SU-DHL-6 (cell line): ENCODE measurements at regions not wholly inside any gene's neighbourhood (a gene's known extent, or its start where the extent isn't known, plus 50 kb on each side); places are given as distances from the start of the nearest gene placed in this dataset.
"Not testable (repeated sequence)": the region's sequence is repeated elsewhere in the genome, so short reads cannot be mapped to it uniquely, and the experiment has no call there.

Experiments used
- H2AFZ ChIP-seq: fragments of 200-600 bp; sonication (generic); 2 replicates; pipeline ENCODE4 v1.6.1; 2014; ENCODE audit warnings: low read depth, mild to moderate bottlenecking, moderate library complexity, mixed read lengths, antibody characterized with exemption, low read length; ENCODE audit not compliant: severe bottlenecking
- H3F3A ChIP-seq: fragments of 200-600 bp; shearing (Covaris generic); 2 replicates; pipeline ENCODE4 v1.6.0; 2016; ENCODE audit warnings: antibody characterized with exemption, mild to moderate bottlenecking; ENCODE audit not compliant: insufficient read depth
- H3K27ac ChIP-seq: fragments of 200-600 bp; sonication (generic); 2 replicates; pipeline ENCODE4 v1.5.1; 2016; ENCODE audit warnings: low read depth, mild to moderate bottlenecking, low read length, moderate library complexity, mixed read lengths
- H3K27me3 ChIP-seq: fragments of 200-600 bp; sonication (generic), shearing (Covaris generic); 2 replicates; pipeline ENCODE4 v1.6.0; 2014; ENCODE audit warnings: mild to moderate bottlenecking, low read length
- H3K36me3 ChIP-seq: fragments of 200-600 bp; sonication (generic); 2 replicates; pipeline ENCODE4 v1.6.1; 2014; ENCODE audit warnings: mild to moderate bottlenecking, low read length, mixed read lengths
- H3K4me2 ChIP-seq: fragments of 300-600, 200-600 bp; shearing (Covaris generic), sonication (generic); 2 replicates; pipeline ENCODE4 v1.6.0; 2014; ENCODE audit warnings: low read length, low read depth, mild to moderate bottlenecking; ENCODE audit not compliant: poor library complexity, severe bottlenecking
- H3K4me3 ChIP-seq: fragments of 200-600 bp; sonication (generic); 2 replicates; pipeline ENCODE4 v1.5.1; 2014; ENCODE audit warnings: antibody characterized with exemption, low read length, mild to moderate bottlenecking, mixed read lengths; ENCODE audit not compliant: insufficient read depth, poor library complexity, severe bottlenecking
- H3K79me2 ChIP-seq: fragments of 200-600 bp; sonication (generic); 2 replicates; pipeline ENCODE4 v1.6.1; 2014; ENCODE audit warnings: mild to moderate bottlenecking, low read length, moderate library complexity; ENCODE audit not compliant: insufficient read depth
- H3K9ac ChIP-seq: fragments of 200-600 bp; sonication (generic); 2 replicates; pipeline ENCODE4 v1.7.0; 2014; ENCODE audit warnings: mild to moderate bottlenecking, low read length
- H3K9me2 ChIP-seq: fragments of 200-600 bp; sonication (generic); replicated peaks from 2 replicates; pipeline ENCODE4 v1.6.1; 2014; ENCODE audit warnings: low read length; ENCODE audit not compliant: insufficient read depth
- H3K9me3 ChIP-seq: fragments of 200-600 bp; sonication (generic); 2 replicates; pipeline ENCODE4 v1.6.1; 2014; ENCODE audit warnings: low read length, mixed read lengths; ENCODE audit not compliant: insufficient read depth
- H4K20me1 ChIP-seq: fragments of 200-600 bp; sonication (generic); 2 replicates; pipeline ENCODE4 v1.6.1; 2014; ENCODE audit warnings: low read depth, mild to moderate bottlenecking, antibody characterized with exemption, low read length, moderate library complexity, mixed read lengths
- EZH2phosphoT487 ChIP-seq: fragments of 200-600 bp; sonication (generic), shearing (Covaris generic); conservative IDR thresholded peaks from 2 replicates; pipeline ENCODE4 v1.6.1; 2018; ENCODE audit warnings: mild to moderate bottlenecking, antibody characterized with exemption, low read length, moderate library complexity, mixed read lengths
- TF ChIP-seq, protein P1 (sequence below): fragments of 200-600 bp; sonication (generic); IDR thresholded peaks from one replicate; pipeline ENCODE4 v1.5.1; 2017; ENCODE audit warnings: antibody characterized with exemption, mild to moderate bottlenecking, low read length, moderate library complexity; ENCODE audit not compliant: insufficient read depth, poor library complexity, severe bottlenecking

DNA sequence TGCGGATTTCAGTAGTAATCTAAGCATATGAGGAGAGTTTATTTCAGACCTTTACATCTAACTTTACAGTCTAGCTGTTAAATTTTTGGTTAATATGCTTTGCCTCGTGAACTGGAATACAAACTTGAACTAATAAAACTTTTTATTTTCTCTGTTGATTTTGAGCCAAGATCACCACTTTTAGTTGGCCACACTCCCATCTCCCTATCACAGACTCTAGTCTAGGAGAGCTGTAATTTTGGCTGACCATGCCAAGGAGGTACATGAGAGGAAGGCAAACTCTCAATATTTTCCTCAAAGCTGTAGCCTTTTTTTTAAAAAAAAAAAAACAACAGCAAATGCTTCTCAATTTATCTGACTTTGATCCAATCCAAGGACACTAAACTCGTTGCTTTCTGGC lies 597.5 kb upstream of the PCDH7 start:
- TF ChIP-seq, protein P1, sequence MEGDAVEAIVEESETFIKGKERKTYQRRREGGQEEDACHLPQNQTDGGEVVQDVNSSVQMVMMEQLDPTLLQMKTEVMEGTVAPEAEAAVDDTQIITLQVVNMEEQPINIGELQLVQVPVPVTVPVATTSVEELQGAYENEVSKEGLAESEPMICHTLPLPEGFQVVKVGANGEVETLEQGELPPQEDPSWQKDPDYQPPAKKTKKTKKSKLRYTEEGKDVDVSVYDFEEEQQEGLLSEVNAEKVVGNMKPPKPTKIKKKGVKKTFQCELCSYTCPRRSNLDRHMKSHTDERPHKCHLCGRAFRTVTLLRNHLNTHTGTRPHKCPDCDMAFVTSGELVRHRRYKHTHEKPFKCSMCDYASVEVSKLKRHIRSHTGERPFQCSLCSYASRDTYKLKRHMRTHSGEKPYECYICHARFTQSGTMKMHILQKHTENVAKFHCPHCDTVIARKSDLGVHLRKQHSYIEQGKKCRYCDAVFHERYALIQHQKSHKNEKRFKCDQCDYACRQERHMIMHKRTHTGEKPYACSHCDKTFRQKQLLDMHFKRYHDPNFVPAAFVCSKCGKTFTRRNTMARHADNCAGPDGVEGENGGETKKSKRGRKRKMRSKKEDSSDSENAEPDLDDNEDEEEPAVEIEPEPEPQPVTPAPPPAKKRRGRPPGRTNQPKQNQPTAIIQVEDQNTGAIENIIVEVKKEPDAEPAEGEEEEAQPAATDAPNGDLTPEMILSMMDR = no peak
- TF ChIP-seq EZH2phosphoT487 = no peak
- Histone ChIP-seq H3K9me2 (no peaks in the 10 kb centered on the region), H3K9ac (no peak overlapping the region), H3K9me3 (peaks cover 8% of the 10 kb centered on the region; the same call in 1 of the 2 replicates), H4K20me1 (no peaks in the 10 kb centered on the region), H3K79me2 (no peaks in the 10 kb centered on the region), H3K27me3 (no peaks in the 10 kb centered on the region), H3K36me3 (no peaks in the 10 kb centered on the region), H2AFZ (no peak overlapping the region), H3K27ac (no peak overlapping the region), H3K4me2 (no peak overlapping the region), H3F3A (no peaks in the 10 kb centered on the region), H3K4me3 (no peak overlapping the region)

DNA sequence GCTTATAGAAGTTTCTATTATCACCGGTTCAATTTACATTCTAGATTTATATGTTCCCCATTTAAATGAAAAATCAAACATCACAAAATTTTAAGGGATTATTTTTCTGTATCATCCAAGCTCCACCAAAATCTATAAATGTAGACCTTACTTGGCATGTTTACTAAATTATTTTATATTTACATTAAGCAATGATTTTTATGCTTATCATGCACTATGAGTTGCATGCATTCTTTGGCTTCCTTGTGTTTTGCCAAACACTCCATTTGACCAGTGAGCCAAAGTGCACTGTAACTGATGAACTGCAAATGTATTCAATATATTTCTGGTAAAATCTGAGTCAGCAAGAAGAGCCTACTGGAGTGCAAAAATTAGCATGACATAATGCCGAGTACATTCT lies 595.5 kb upstream of the PCDH7 start:
- H3K4me2 ChIP-seq, H3K9me3 ChIP-seq, H3K9me2 ChIP-seq, H2AFZ ChIP-seq, H3K27ac ChIP-seq, H3K79me2 ChIP-seq, H4K20me1 ChIP-seq, H3K36me3 ChIP-seq, H3K4me3 ChIP-seq, H3K9ac ChIP-seq, H3F3A ChIP-seq, H3K27me3 ChIP-seq: not testable (repeated sequence)

DNA sequence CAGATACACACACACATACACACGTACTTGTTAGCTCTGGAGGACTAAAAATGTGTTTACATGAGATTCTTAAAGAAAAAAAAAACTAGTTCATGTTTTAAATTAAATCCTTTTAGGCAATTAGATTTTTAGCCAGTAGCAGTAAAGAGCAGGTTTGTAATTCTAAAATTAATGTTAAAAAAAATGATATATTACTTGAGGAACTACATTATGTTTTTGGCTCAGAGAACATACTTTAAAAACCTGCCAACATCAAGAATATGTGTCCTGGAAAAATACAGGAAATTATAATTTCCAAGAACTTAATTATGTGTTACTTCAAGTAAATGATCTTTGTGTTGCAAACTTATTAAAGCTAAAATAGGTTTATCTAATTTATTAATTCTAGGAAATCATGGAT lies 594.3 kb upstream of the PCDH7 start:
- Histone ChIP-seq H2AFZ (peak overlapping the region; percentile 59), H3F3A (no peaks in the 10 kb centered on the region), H4K20me1 (no peaks in the 10 kb centered on the region), H3K9ac (no peak overlapping the region), H3K36me3 (0 out of 2 replicates have a peak, but pooled peaks cover 3% of the 10 kb centered on the region), H3K9me3 (no peaks in the 10 kb centered on the region), H3K4me2 (no peak overlapping the region), H3K27ac (no peak overlapping the region), H3K27me3 (no peaks in the 10 kb centered on the region), H3K4me3 (no peak overlapping the region), H3K79me2 (no peaks in the 10 kb centered on the region), H3K9me2 (no peaks in the 10 kb centered on the region)
- no peak for TF ChIP-seq EZH2phosphoT487
- TF ChIP-seq, protein P1 = no peak

DNA sequence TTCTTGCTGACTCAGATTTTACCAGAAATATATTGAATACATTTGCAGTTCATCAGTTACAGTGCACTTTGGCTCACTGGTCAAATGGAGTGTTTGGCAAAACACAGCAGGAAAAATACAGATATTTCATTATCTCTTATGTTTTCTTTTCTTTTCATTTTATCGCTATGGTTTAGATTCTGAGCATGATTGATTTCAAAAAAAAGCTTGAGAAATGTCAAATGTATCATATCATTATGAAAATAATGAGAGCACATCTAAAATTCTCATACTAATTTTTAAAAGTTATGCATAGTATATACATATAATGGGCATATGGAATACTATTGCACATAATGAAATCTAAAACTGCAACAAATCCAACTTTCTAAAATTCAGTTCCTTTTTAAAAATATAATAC lies 593.8 kb upstream of the PCDH7 start:
- Histone ChIP-seq H3K4me2 (no peak overlapping the region), H2AFZ (no peak overlapping the region), H3K79me2 (no peaks in the 10 kb centered on the region), H3K36me3 (0 out of 2 replicates have a peak, but pooled peaks cover 3% of the 10 kb centered on the region), H4K20me1 (no peaks in the 10 kb centered on the region), H3K9me3 (no peaks in the 10 kb centered on the region), H3K4me3 (no peak overlapping the region), H3K27me3 (no peaks in the 10 kb centered on the region), H3K9ac (no peak overlapping the region), H3F3A (no peaks in the 10 kb centered on the region), H3K9me2 (no peaks in the 10 kb centered on the region), H3K27ac (no peak overlapping the region)
- TF ChIP-seq, protein P1 = no peak

DNA sequence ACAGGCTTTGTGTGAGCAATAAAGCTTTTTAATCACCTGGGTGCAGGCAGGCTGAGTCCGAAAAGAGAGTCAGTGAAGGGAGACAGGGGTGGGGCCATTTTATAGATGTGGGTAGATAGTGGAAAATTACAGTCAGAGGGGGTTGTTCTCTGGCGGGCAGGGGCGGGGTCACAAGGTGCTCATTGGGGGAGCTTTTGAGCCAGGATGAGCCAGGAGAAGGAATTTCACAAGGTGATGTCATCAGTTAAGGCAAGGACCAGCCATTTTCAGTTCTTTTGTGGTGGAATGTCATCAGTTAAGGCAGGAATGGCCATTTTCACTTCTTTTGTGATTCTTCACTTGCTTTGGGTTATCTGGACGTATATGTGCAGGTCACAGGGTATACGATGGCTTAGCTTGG lies 571.3 kb upstream of the PCDH7 start:
- not testable (repeated sequence) for H3K9me2 ChIP-seq, H3K36me3 ChIP-seq

DNA sequence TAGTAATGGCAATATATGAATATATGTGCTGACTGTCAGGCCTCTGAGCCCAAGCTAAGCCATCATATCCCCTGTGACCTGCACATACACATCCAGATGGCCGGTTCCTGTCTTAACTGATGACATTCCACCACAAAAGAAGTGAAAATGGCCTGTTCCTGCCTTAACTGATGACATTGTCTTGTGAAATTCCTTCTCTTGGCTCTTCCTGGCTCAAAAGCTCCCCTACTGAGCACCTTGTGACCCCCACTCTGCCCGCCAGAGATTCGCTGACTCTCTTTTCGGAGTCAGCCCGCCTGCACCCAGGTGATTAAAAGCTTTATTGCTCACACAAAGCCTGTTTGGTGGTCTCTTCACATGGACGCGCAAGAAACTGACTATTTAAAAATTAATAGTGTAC lies 570.6 kb upstream of the PCDH7 start:
- H4K20me1 ChIP-seq, H3K9me2 ChIP-seq, H3K4me3 ChIP-seq, H3K4me2 ChIP-seq, H3K27me3 ChIP-seq, H3K79me2 ChIP-seq, H3K9me3 ChIP-seq, H2AFZ ChIP-seq, H3K36me3 ChIP-seq, H3F3A ChIP-seq, H3K27ac ChIP-seq, H3K9ac ChIP-seq: not testable (repeated sequence)

More for the DNA sequence above, 571.3 kb upstream of the PCDH7 start:
- not testable (repeated sequence) for H3K4me3 ChIP-seq, H3K27me3 ChIP-seq, H3K9ac ChIP-seq, H3K9me3 ChIP-seq, H3K4me2 ChIP-seq, H4K20me1 ChIP-seq, H2AFZ ChIP-seq, H3F3A ChIP-seq, H3K79me2 ChIP-seq, H3K27ac ChIP-seq
